Tibial nerve (tissue), 4 donors: ENCODE measurements at regions not wholly inside any gene's neighbourhood (a gene's known extent, or its start where the extent isn't known, plus 50 kb on each side); places are given as distances from the start of the nearest gene placed in this dataset.

Source experiments
- DNase-seq, 2 donors: peaks; one replicate each; pipeline ENCODE4 v3.0.0-alpha.2; 2019; ENCODE audit warnings: low spot score in 2 of 2
- H3K27ac ChIP-seq, 4 donors: fragments of 200-600 bp; sonication (generic) in 3 of 4; one replicate each; pipeline ENCODE4 v1.5.1; 2017 to 2019; ENCODE audit warnings: mild to moderate bottlenecking in 1 of 4
- H3K27me3 ChIP-seq, 2 donors: fragments of 200-600 bp; sonication (generic) in 1 of 2; one replicate each; pipeline versions ENCODE4 v1.5.1 to v1.6.0; 2017 to 2019
- H3K36me3 ChIP-seq, 3 donors: fragments of 200-600 bp; sonication (generic); one replicate each; pipeline ENCODE4 v1.5.1; 2018 to 2019
- H3K4me1 ChIP-seq, 4 donors: fragments of 200-600 bp; sonication (generic) in 3 of 4; one replicate each; pipeline ENCODE4 v1.5.1; 2017 to 2019
- H3K4me3 ChIP-seq, 4 donors: fragments of 200-600 bp; sonication (generic) in 3 of 4; one replicate each; pipeline ENCODE4 v1.5.1; 2017 to 2019; ENCODE audit warnings: mild to moderate bottlenecking in 1 of 4, moderate library complexity in 1 of 4
- H3K9me3 ChIP-seq, 4 donors: fragments of 200-600 bp; sonication (generic) in 3 of 4; one replicate each; pipeline ENCODE4 v1.5.1; 2017 to 2019
- CTCF ChIP-seq, 5 experiments: fragments of 200-600 bp in 3 of 5; fragments of 450-650 bp in 2 of 5; sonication (generic) in 3 of 5; IDR thresholded peaks; one replicate each; pipeline ENCODE4 v1.5.1; 2016 to 2019; ENCODE audit warnings: antibody characterized with exemption in 5 of 5, mild to moderate bottlenecking in 3 of 5, moderate library complexity in 2 of 5
- EP300 ChIP-seq, 2 donors: sonication (generic); formaldehyde crosslinking; IDR thresholded peaks; one replicate each; pipeline ENCODE4 v1.6.1; 2017; ENCODE audit warnings: antibody characterized with exemption in 2 of 2, mild to moderate bottlenecking in 1 of 2
- POLR2A ChIP-seq, 2 donors: fragments of 450-650 bp; IDR thresholded peaks; one replicate each; pipeline ENCODE4 v1.6.1; 2017; ENCODE audit warnings: antibody characterized with exemption in 2 of 2, mild to moderate bottlenecking in 2 of 2, moderate library complexity in 2 of 2
- whole genome bisulfite sequencing, 2 donors: methylation state at CpG; one replicate each; pipeline ENCODE4 v1.1.5; 2018; 5-methylcytosine and 5-hydroxymethylcytosine counted together

DNA sequence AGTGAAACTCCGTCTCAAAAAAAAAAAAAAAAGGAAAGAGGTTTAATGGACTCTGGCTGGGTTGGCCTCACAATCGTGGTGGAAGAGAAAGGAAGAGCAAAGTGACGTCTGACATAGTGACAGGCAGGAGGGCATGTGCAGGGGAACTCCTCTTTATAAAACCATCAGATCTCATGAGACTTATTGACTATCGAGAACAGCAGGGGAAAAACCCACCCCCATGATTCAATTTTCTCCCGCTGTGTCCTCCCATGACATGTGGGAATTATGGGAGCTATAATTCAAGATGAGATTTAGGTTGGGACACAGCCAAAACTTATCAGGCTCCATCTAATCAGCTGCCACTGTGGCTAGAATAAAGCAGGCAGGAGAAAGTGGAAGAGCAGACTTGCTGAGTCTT, 610.4 kb upstream of the NUDT12 start:
- Histone ChIP-seq H3K36me3 (no peaks in the 10 kb centered on the region), H3K9me3 (no peaks in the 10 kb centered on the region), H3K27me3 (no peaks in the 10 kb centered on the region), H3K27ac (no peak overlapping the region), H3K4me3 (no peak overlapping the region), H3K4me1 (no peaks in the 10 kb centered on the region)
- WGBS, 2 donors, result 77 to 78% methylated on average over 5 of the region's 5 CpGs
- TF ChIP-seq POLR2A (IDR thresholded peaks at IDR 0.05), result no peak
- TF ChIP-seq EP300 (IDR thresholded peaks at IDR 0.05), result no peak
- no peak for TF ChIP-seq CTCF (IDR thresholded peaks at IDR 0.05)
- no peak for DNase-seq

DNA sequence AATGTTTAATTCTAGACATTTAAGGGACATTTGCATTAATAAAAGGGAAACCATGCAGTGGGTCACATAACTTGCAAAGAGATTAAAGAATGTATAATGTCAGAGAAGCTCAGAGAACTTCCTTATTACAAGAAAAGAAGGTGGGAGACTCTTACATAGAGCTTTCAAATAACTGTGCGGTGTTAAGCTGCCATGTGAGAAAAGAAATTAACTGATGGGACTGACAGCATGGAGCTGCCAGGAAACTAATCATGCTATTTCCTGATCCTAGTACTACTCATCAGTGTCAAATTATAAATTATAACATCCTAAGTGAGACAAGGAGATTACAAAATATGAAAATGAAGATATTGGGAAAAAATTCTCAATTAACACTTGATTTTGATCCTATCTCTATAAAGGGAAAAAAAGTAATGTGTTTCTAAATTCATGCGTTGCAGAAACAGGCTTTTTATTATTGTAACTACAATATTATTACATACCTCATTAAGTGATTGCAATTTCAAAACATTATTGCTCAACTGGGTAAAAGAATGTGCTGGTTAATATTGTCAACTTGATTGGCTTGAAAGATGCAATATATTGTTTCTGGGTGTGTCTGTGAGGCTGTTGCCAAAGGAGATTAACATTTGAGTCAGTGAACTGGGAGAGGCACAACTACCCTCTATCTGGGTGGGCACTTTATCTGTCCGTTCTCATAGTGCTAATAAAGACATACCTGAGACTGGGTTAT, 609.5 kb upstream of the NUDT12 start:
- no peak overlapping the region for H3K27ac ChIP-seq
- no peaks in the 10 kb centered on the region for H3K4me1 ChIP-seq
- TF ChIP-seq POLR2A (IDR thresholded peaks at IDR 0.05), result no peak
- no peak for TF ChIP-seq EP300 (IDR thresholded peaks at IDR 0.05)
- no peak for TF ChIP-seq CTCF (IDR thresholded peaks at IDR 0.05)
- H3K9me3 ChIP-seq, result no peaks in the 10 kb centered on the region
- no peaks in the 10 kb centered on the region for H3K36me3 ChIP-seq
- H3K4me3 ChIP-seq, result no peak overlapping the region
- H3K27me3 ChIP-seq, result no peaks in the 10 kb centered on the region
- no peak for DNase-seq
- 78 to 79% methylated on average over 3 of the region's 3 CpGs for WGBS, 2 donors

DNA sequence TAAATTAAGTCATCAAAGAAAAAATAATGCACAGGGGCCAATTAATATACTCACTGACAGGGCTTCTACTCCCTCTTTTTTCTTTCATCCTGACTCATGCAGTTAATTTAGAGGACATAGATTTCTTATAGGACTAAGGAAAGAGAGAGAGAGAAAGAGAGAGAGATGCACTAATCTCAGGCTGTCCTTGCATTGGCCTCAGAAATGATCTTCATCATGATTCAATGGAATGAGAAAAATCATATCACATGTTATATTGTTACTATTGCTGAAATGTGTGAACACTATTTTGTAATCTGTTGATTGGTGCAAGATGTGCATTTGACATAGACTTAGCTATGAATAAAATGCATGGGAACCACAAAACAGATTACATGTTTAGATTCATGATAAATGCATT, 608.3 kb upstream of the NUDT12 start:
- no peaks in the 10 kb centered on the region for H3K36me3 ChIP-seq
- H3K27ac ChIP-seq, result no peak overlapping the region
- TF ChIP-seq EP300 (IDR thresholded peaks at IDR 0.05) (no peak), POLR2A (IDR thresholded peaks at IDR 0.05) (no peak), CTCF (IDR thresholded peaks at IDR 0.05) (no peak)
- no peak for DNase-seq
- no peak overlapping the region for H3K4me3 ChIP-seq
- no peaks in the 10 kb centered on the region for H3K9me3 ChIP-seq
- H3K27me3 ChIP-seq, result no peaks in the 10 kb centered on the region
- H3K4me1 ChIP-seq, result no peaks in the 10 kb centered on the region

- TF ChIP-seq EP300 (IDR thresholded peaks at IDR 0.05) (no peak), CTCF (IDR thresholded peaks at IDR 0.05) (no peak), POLR2A (IDR thresholded peaks at IDR 0.05) (no peak)
- H3K4me3 ChIP-seq, result no peak overlapping the region
- H3K9me3 ChIP-seq, result no peaks in the 10 kb centered on the region
- no peaks in the 10 kb centered on the region for H3K27me3 ChIP-seq
- 16 to 18% methylated on average over 2 of the region's 2 CpGs for WGBS, 2 donors
- H3K36me3 ChIP-seq, result no peaks in the 10 kb centered on the region
- no peak for DNase-seq
- H3K27ac ChIP-seq, result no peak overlapping the region
- H3K4me1 ChIP-seq, result no peaks in the 10 kb centered on the region
These were observed 584.1 kb upstream of the NUDT12 start for GRCh38 chr5:104146652-104147051.

- no peaks in the 10 kb centered on the region for H3K36me3 ChIP-seq
- H3K4me1 ChIP-seq, result no peaks in the 10 kb centered on the region
- 94 to 95% methylated on average over 3 of the region's 3 CpGs for WGBS, 2 donors
- H3K9me3 ChIP-seq, result peaks cover 0 to 4% (median 0%) of the 10 kb centered on the region in 4 donors
- H3K27ac ChIP-seq, result no peak overlapping the region
- no peak overlapping the region for H3K4me3 ChIP-seq
- TF ChIP-seq CTCF (IDR thresholded peaks at IDR 0.05), result no peak
- no peak for TF ChIP-seq EP300 (IDR thresholded peaks at IDR 0.05)
- no peak for TF ChIP-seq POLR2A (IDR thresholded peaks at IDR 0.05)
- H3K27me3 ChIP-seq, result no peaks in the 10 kb centered on the region
- DNase-seq, result no peak
These were observed 577.3 kb upstream of the NUDT12 start for GRCh38 chr5:104139840-104140239.
